DOHH2 (cell line): ENCODE measurements at regions not wholly inside any gene's neighbourhood (a gene's known extent, or its start where the extent isn't known, plus 50 kb on each side); places are given as distances from the start of the nearest gene placed in this dataset.

ENCODE experiments used
- CTCF ChIP-seq: fragments of 200-600 bp; sonication (generic); IDR thresholded peaks from one replicate; pipeline ENCODE4 v1.5.1; 2014; ENCODE audit warnings: antibody characterized with exemption, mild to moderate bottlenecking, low read depth, low read length; ENCODE audit not compliant: poor library complexity, severe bottlenecking
- EZH2phosphoT487 ChIP-seq: fragments of 200-600 bp; sonication (generic); IDR thresholded peaks from 2 replicates; pipeline ENCODE4 v1.6.1; 2017; ENCODE audit warnings: borderline replicate concordance, mild to moderate bottlenecking, antibody characterized with exemption, low read length, moderate library complexity, mixed read lengths

- no peak for TF ChIP-seq CTCF
- TF ChIP-seq EZH2phosphoT487 = no peak
Observed at GRCh38 chr1:24255226-24255625, 63.9 kb upstream of the GRHL3 start.
